Renal cortical epithelial cell (primary cell): ENCODE measurements at regions not wholly inside any gene's neighbourhood (a gene's known extent, or its start where the extent isn't known, plus 50 kb on each side); places are given as distances from the start of the nearest gene placed in this dataset.

Experiments used
- DNase-seq: peaks from one replicate; pipeline ENCODE4 v3.0.0-alpha.2; 2011; ENCODE audit warnings: low read depth

GRCh38 chr1:104825401-104825800 is 1075.7 kb downstream of the AMY1C start:
- no peak for DNase-seq

GRCh38 chr1:104830534-104830933 is 1080.8 kb downstream of the AMY1C start:
- DNase-seq: no peak

GRCh38 chr1:104852151-104852550 is 1102.5 kb downstream of the AMY1C start:
- no peak for DNase-seq

GRCh38 chr1:104853276-104853675 is 1103.6 kb downstream of the AMY1C start:
- DNase-seq: no peak

GRCh38 chr1:104854529-104854928 is 1104.8 kb downstream of the AMY1C start:
- no peak for DNase-seq

- DNase-seq: no peak
Measured at GRCh38 chr1:104855550-104855949, 1105.9 kb downstream of the AMY1C start.

- no peak for DNase-seq
Measured at GRCh38 chr1:104856091-104856490, 1106.4 kb downstream of the AMY1C start.

- no peak for DNase-seq
Measured at GRCh38 chr1:104856518-104856917, 1106.8 kb downstream of the AMY1C start.

- DNase-seq: no peak
Measured at GRCh38 chr1:104868794-104869193, 1119.1 kb downstream of the AMY1C start.

GRCh38 chr1:104874044-104874443 is 1124.3 kb downstream of the AMY1C start:
- DNase-seq: no peak

- no peak for DNase-seq
Measured at GRCh38 chr1:104878203-104878909, 1128.7 kb downstream of the AMY1C start.

GRCh38 chr1:104884939-104885338 is 1135.2 kb downstream of the AMY1C start:
- no peak for DNase-seq

- no peak for DNase-seq
Measured at GRCh38 chr1:104905322-104905721, 1155.6 kb downstream of the AMY1C start.

GRCh38 chr1:104906141-104906540 is 1156.4 kb downstream of the AMY1C start:
- DNase-seq: no peak

GRCh38 chr1:104919188-104919587 is 1169.5 kb downstream of the AMY1C start:
- DNase-seq: no peak

GRCh38 chr1:104921525-104921924 is 1171.8 kb downstream of the AMY1C start:
- no peak for DNase-seq

GRCh38 chr1:104923075-104923474 is 1173.4 kb downstream of the AMY1C start:
- DNase-seq: no peak

GRCh38 chr1:104929280-104929679 is 1179.6 kb downstream of the AMY1C start:
- no peak for DNase-seq

- no peak for DNase-seq
Measured at GRCh38 chr1:104932030-104932915, 1182.6 kb downstream of the AMY1C start.

- DNase-seq: no peak
Measured at GRCh38 chr1:104932949-104933679, 1183.4 kb downstream of the AMY1C start.

- DNase-seq: no peak
Measured at GRCh38 chr1:104933846-104934245, 1184.1 kb downstream of the AMY1C start.

- DNase-seq: no peak
Measured at GRCh38 chr1:104945406-104945805, 1195.7 kb downstream of the AMY1C start.
